ENCODE measurements at regions not wholly inside any gene's neighbourhood (a gene's known extent, or its start where the extent isn't known, plus 50 kb on each side); places are given as distances from the start of the nearest gene placed in this dataset.
A peak's percentile ranks its signal among the peaks of the same experiment; 100 is the strongest.
"Not testable (repeated sequence)": the region's sequence is repeated elsewhere in the genome, so short reads cannot be mapped to it uniquely, and the experiment has no call there.

- peak in 1 of 6 donors; percentile 18 for DNase-seq (ENCODE audit: low read depth in 4 of 6, low spot score in 6 of 6)
- no peak overlapping the region for H3K4me3 ChIP-seq (ENCODE audit: low read depth, low read length)
- H3K4me1 ChIP-seq (ENCODE audit: control insufficient read depth, insufficient read depth, low read length), result no peaks in the 10 kb centered on the region
- H3K9me3 ChIP-seq (ENCODE audit: control insufficient read depth, insufficient read depth, low read length), result no peaks in the 10 kb centered on the region
- no peaks in the 10 kb centered on the region for H3K36me3 ChIP-seq (ENCODE audit: control insufficient read depth, insufficient read depth, low read length)
- no peak overlapping the region for H3K27ac ChIP-seq (ENCODE audit: low read depth, low read length)
- no peaks in the 10 kb centered on the region for H3K27me3 ChIP-seq (ENCODE audit: control insufficient read depth, insufficient read depth, low read length)
- WGBS (ENCODE audit: insufficient coverage), result 40% methylated on average over 12 of the region's 16 CpGs
Measured at GRCh38 chrX:1140236-1140681, 72.2 kb downstream of the CRLF2 start.

- Histone ChIP-seq H3K36me3 (ENCODE audit: control insufficient read depth, insufficient read depth, low read length) (no peaks in the 10 kb centered on the region), H3K9me3 (ENCODE audit: control insufficient read depth, insufficient read depth, low read length) (no peaks in the 10 kb centered on the region), H3K27me3 (ENCODE audit: control insufficient read depth, insufficient read depth, low read length) (no peaks in the 10 kb centered on the region), H3K27ac (ENCODE audit: low read depth, low read length) (no peak overlapping the region), H3K4me3 (ENCODE audit: low read depth, low read length) (no peak overlapping the region), H3K4me1 (ENCODE audit: control insufficient read depth, insufficient read depth, low read length) (no peaks in the 10 kb centered on the region)
- WGBS (ENCODE audit: insufficient coverage), result 82% methylated on average over 10 of the region's 10 CpGs
- DNase-seq (ENCODE audit: low read depth in 4 of 6, low spot score in 6 of 6), result no peak
Measured at GRCh38 chrX:1139185-1139500, 73.3 kb downstream of the CRLF2 start.

GRCh38 chrX:1138476-1139184, 73.8 kb downstream of the CRLF2 start:
- DNase-seq (ENCODE audit: low read depth in 4 of 6, low spot score in 6 of 6), result peak in 1 of 6 donors; percentile 51
- Histone ChIP-seq H3K9me3 (ENCODE audit: control insufficient read depth, insufficient read depth, low read length) (no peaks in the 10 kb centered on the region), H3K27me3 (ENCODE audit: control insufficient read depth, insufficient read depth, low read length) (no peaks in the 10 kb centered on the region), H3K27ac (ENCODE audit: low read depth, low read length) (no peak overlapping the region), H3K36me3 (ENCODE audit: control insufficient read depth, insufficient read depth, low read length) (no peaks in the 10 kb centered on the region), H3K4me3 (ENCODE audit: low read depth, low read length) (no peak overlapping the region), H3K4me1 (ENCODE audit: control insufficient read depth, insufficient read depth, low read length) (no peaks in the 10 kb centered on the region)
- 73% methylated on average over 15 of the region's 22 CpGs for WGBS (ENCODE audit: insufficient coverage)

- DNase-seq (ENCODE audit: low read depth in 4 of 6, low spot score in 6 of 6), result no peak
- Histone ChIP-seq H3K36me3 (ENCODE audit: control insufficient read depth, insufficient read depth, low read length) (no peaks in the 10 kb centered on the region), H3K9me3 (ENCODE audit: control insufficient read depth, insufficient read depth, low read length) (no peaks in the 10 kb centered on the region), H3K27me3 (ENCODE audit: control insufficient read depth, insufficient read depth, low read length) (no peaks in the 10 kb centered on the region), H3K27ac (ENCODE audit: low read depth, low read length) (no peak overlapping the region), H3K4me3 (ENCODE audit: low read depth, low read length) (no peak overlapping the region), H3K4me1 (ENCODE audit: control insufficient read depth, insufficient read depth, low read length) (no peaks in the 10 kb centered on the region)
- WGBS (ENCODE audit: insufficient coverage), result 92% methylated on average over 10 of the region's 10 CpGs
Measured at GRCh38 chrX:1137531-1137930, 74.9 kb downstream of the CRLF2 start.

- not testable (repeated sequence) for H3K9me3 ChIP-seq (ENCODE audit: control insufficient read depth, insufficient read depth, low read length); H3K27ac ChIP-seq (ENCODE audit: low read depth, low read length); H3K36me3 ChIP-seq (ENCODE audit: control insufficient read depth, insufficient read depth, low read length); DNase-seq (ENCODE audit: low read depth in 4 of 6, low spot score in 6 of 6); H3K4me3 ChIP-seq (ENCODE audit: low read depth, low read length); H3K27me3 ChIP-seq (ENCODE audit: control insufficient read depth, insufficient read depth, low read length); H3K4me1 ChIP-seq (ENCODE audit: control insufficient read depth, insufficient read depth, low read length)
- WGBS (ENCODE audit: insufficient coverage), result 86% methylated on average over 5 of the region's 8 CpGs
Measured at GRCh38 chrX:1136582-1136981, 75.9 kb downstream of the CRLF2 start.

GRCh38 chrX:1134976-1135375, 77.5 kb downstream of the CRLF2 start:
- Histone ChIP-seq H3K4me1 (ENCODE audit: control insufficient read depth, insufficient read depth, low read length) (no peaks in the 10 kb centered on the region), H3K9me3 (ENCODE audit: control insufficient read depth, insufficient read depth, low read length) (no peaks in the 10 kb centered on the region), H3K4me3 (ENCODE audit: low read depth, low read length) (no peak overlapping the region), H3K27me3 (ENCODE audit: control insufficient read depth, insufficient read depth, low read length) (no peaks in the 10 kb centered on the region), H3K27ac (ENCODE audit: low read depth, low read length) (no peak overlapping the region), H3K36me3 (ENCODE audit: control insufficient read depth, insufficient read depth, low read length) (no peaks in the 10 kb centered on the region)
- WGBS (ENCODE audit: insufficient coverage), result 86% methylated on average over 6 of the region's 13 CpGs
- DNase-seq (ENCODE audit: low read depth in 4 of 6, low spot score in 6 of 6), result no peak

GRCh38 chrX:1134156-1134555, 78.3 kb downstream of the CRLF2 start:
- WGBS (ENCODE audit: insufficient coverage), result 78% methylated on average over 7 of the region's 12 CpGs
- no peaks in the 10 kb centered on the region for H3K4me1 ChIP-seq (ENCODE audit: control insufficient read depth, insufficient read depth, low read length)
- no peak overlapping the region for H3K27ac ChIP-seq (ENCODE audit: low read depth, low read length)
- no peaks in the 10 kb centered on the region for H3K36me3 ChIP-seq (ENCODE audit: control insufficient read depth, insufficient read depth, low read length)
- H3K4me3 ChIP-seq (ENCODE audit: low read depth, low read length), result no peak overlapping the region
- DNase-seq (ENCODE audit: low read depth in 4 of 6, low spot score in 6 of 6), result no peak
- H3K9me3 ChIP-seq (ENCODE audit: control insufficient read depth, insufficient read depth, low read length), result no peaks in the 10 kb centered on the region
- no peaks in the 10 kb centered on the region for H3K27me3 ChIP-seq (ENCODE audit: control insufficient read depth, insufficient read depth, low read length)

GRCh38 chrX:1126738-1127137, 85.7 kb downstream of the CRLF2 start:
- DNase-seq (ENCODE audit: low read depth in 4 of 6, low spot score in 6 of 6), result no peak
- no peaks in the 10 kb centered on the region for H3K36me3 ChIP-seq (ENCODE audit: control insufficient read depth, insufficient read depth, low read length)
- no peak overlapping the region for H3K4me3 ChIP-seq (ENCODE audit: low read depth, low read length)
- no peak overlapping the region for H3K27ac ChIP-seq (ENCODE audit: low read depth, low read length)
- H3K27me3 ChIP-seq (ENCODE audit: control insufficient read depth, insufficient read depth, low read length), result peaks cover 5% of the 10 kb centered on the region
- WGBS (ENCODE audit: insufficient coverage), result 76% methylated on average over 3 of the region's 3 CpGs
- no peaks in the 10 kb centered on the region for H3K4me1 ChIP-seq (ENCODE audit: control insufficient read depth, insufficient read depth, low read length)
- no peaks in the 10 kb centered on the region for H3K9me3 ChIP-seq (ENCODE audit: control insufficient read depth, insufficient read depth, low read length)

GRCh38 chrX:1124531-1124930, 87.9 kb downstream of the CRLF2 start:
- H3K27me3 ChIP-seq (ENCODE audit: control insufficient read depth, insufficient read depth, low read length), result peaks cover 5% of the 10 kb centered on the region
- 44% methylated on average over 7 of the region's 11 CpGs for WGBS (ENCODE audit: insufficient coverage)
- no peaks in the 10 kb centered on the region for H3K9me3 ChIP-seq (ENCODE audit: control insufficient read depth, insufficient read depth, low read length)
- peak in 2 of 6 donors; percentile 33 to 44 for DNase-seq (ENCODE audit: low read depth in 4 of 6, low spot score in 6 of 6)
- H3K27ac ChIP-seq (ENCODE audit: low read depth, low read length), result no peak overlapping the region
- no peak overlapping the region for H3K4me3 ChIP-seq (ENCODE audit: low read depth, low read length)
- H3K4me1 ChIP-seq (ENCODE audit: control insufficient read depth, insufficient read depth, low read length), result no peaks in the 10 kb centered on the region
- no peaks in the 10 kb centered on the region for H3K36me3 ChIP-seq (ENCODE audit: control insufficient read depth, insufficient read depth, low read length)

GRCh38 chrX:1122851-1123250, 89.6 kb downstream of the CRLF2 start:
- not testable (repeated sequence) for H3K27ac ChIP-seq (ENCODE audit: low read depth, low read length); DNase-seq (ENCODE audit: low read depth in 4 of 6, low spot score in 6 of 6); H3K27me3 ChIP-seq (ENCODE audit: control insufficient read depth, insufficient read depth, low read length); H3K9me3 ChIP-seq (ENCODE audit: control insufficient read depth, insufficient read depth, low read length); H3K4me1 ChIP-seq (ENCODE audit: control insufficient read depth, insufficient read depth, low read length); H3K4me3 ChIP-seq (ENCODE audit: low read depth, low read length); H3K36me3 ChIP-seq (ENCODE audit: control insufficient read depth, insufficient read depth, low read length)
- 96% methylated on average over 6 of the region's 12 CpGs for WGBS (ENCODE audit: insufficient coverage)
